IPS-20b (cell line): ENCODE measurements at regions not wholly inside any gene's neighbourhood (a gene's known extent, or its start where the extent isn't known, plus 50 kb on each side); places are given as distances from the start of the nearest gene placed in this dataset.
A peak's percentile ranks its signal among the peaks of the same experiment; 100 is the strongest.

Experiments
- H3K27ac ChIP-seq: one replicate; pipeline ENCODE4 v1.5.1; 2013; ENCODE audit warnings: low read length
- H3K27me3 ChIP-seq: 2 replicates; pipeline ENCODE4 v1.6.1; 2013; ENCODE audit warnings: mild to moderate bottlenecking, low read length, inconsistent platforms; ENCODE audit not compliant: insufficient read depth
- H3K36me3 ChIP-seq: 2 replicates; pipeline ENCODE4 v1.6.1; 2013; ENCODE audit warnings: low read depth, mild to moderate bottlenecking, inconsistent platforms, low read length, moderate library complexity; ENCODE audit not compliant: insufficient read depth
- H3K4me1 ChIP-seq: 2 replicates; pipeline ENCODE4 v1.6.1; 2013; ENCODE audit warnings: mild to moderate bottlenecking, control low read depth, inconsistent platforms, low read length, moderate library complexity; ENCODE audit not compliant: insufficient read depth
- H3K4me3 ChIP-seq: 2 replicates; pipeline ENCODE4 v1.5.1; 2013; ENCODE audit warnings: mild to moderate bottlenecking, low read length, inconsistent platforms
- H3K9ac ChIP-seq: 2 replicates; pipeline ENCODE4 v1.6.1; 2013; ENCODE audit warnings: low read depth, mild to moderate bottlenecking, inconsistent platforms, low read length, moderate library complexity
- H3K9me3 ChIP-seq: 2 replicates; pipeline ENCODE4 v1.6.1; 2013; ENCODE audit warnings: mild to moderate bottlenecking, low read depth, low read length, inconsistent platforms; ENCODE audit not compliant: insufficient read depth

- Histone ChIP-seq H3K27me3 (no peaks in the 10 kb centered on the region), H3K36me3 (no peaks in the 10 kb centered on the region), H3K4me3 (no peak overlapping the region), H3K9ac (no peak overlapping the region), H3K27ac (no peak overlapping the region), H3K4me1 (peaks cover 14% of the 10 kb centered on the region), H3K9me3 (no peaks in the 10 kb centered on the region)
Measured at GRCh38 chr5:165126598-165126997, 1621.2 kb downstream of the MAT2B start.

GRCh38 chr5:165127941-165128340 lies 1622.5 kb downstream of the MAT2B start:
- Histone ChIP-seq H3K4me3 (no peak overlapping the region), H3K9ac (no peak overlapping the region), H3K36me3 (no peaks in the 10 kb centered on the region), H3K27me3 (no peaks in the 10 kb centered on the region), H3K4me1 (peaks cover 14% of the 10 kb centered on the region), H3K9me3 (no peaks in the 10 kb centered on the region), H3K27ac (no peak overlapping the region)

- H3K4me3 ChIP-seq, result 0 out of 2 replicates have a peak overlapping the region, but pooled peaks have one; percentile 25
- H3K4me1 ChIP-seq, result peaks cover 14% of the 10 kb centered on the region
- H3K9me3 ChIP-seq, result no peaks in the 10 kb centered on the region
- no peaks in the 10 kb centered on the region for H3K36me3 ChIP-seq
- H3K27me3 ChIP-seq, result no peaks in the 10 kb centered on the region
- no peak overlapping the region for H3K27ac ChIP-seq
- no peak overlapping the region for H3K9ac ChIP-seq
Measured at GRCh38 chr5:165130656-165131055, 1625.2 kb downstream of the MAT2B start.

- H3K27ac ChIP-seq, result no peak overlapping the region
- peaks cover 22% of the 10 kb centered on the region for H3K4me1 ChIP-seq
Measured at GRCh38 chr5:165134155-165134554, 1628.7 kb downstream of the MAT2B start.

DNA sequence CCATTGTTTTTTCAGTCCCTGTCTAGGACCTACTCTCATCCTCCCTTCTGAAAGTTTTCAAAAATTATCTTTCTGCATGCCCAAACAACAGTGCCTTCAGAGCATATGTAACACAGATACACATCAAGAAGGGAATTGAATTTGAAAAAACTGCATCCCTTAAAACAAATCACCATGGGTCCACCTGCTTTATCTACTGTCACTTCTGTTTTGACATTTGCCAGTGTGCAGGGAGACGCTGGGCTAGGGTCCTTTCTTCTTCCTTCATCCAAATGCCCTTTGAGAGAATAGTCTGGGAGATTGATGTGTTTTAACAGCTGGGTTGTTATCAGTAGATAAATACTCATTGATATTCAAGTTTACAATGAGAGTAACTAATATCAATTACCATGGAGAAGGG lies 1630.1 kb downstream of the MAT2B start:
- Histone ChIP-seq H3K27ac (no peak overlapping the region), H3K4me3 (no peak overlapping the region), H3K4me1 (peaks cover 27% of the 10 kb centered on the region), H3K9ac (no peak overlapping the region), H3K9me3 (no peaks in the 10 kb centered on the region), H3K36me3 (no peaks in the 10 kb centered on the region), H3K27me3 (no peaks in the 10 kb centered on the region)

More at GRCh38 chr5:165134155-165134554, 1628.7 kb downstream of the MAT2B start:
- H3K9me3 ChIP-seq, result no peaks in the 10 kb centered on the region
- H3K36me3 ChIP-seq, result no peaks in the 10 kb centered on the region
- no peaks in the 10 kb centered on the region for H3K27me3 ChIP-seq
- no peak overlapping the region for H3K4me3 ChIP-seq
- no peak overlapping the region for H3K9ac ChIP-seq

DNA sequence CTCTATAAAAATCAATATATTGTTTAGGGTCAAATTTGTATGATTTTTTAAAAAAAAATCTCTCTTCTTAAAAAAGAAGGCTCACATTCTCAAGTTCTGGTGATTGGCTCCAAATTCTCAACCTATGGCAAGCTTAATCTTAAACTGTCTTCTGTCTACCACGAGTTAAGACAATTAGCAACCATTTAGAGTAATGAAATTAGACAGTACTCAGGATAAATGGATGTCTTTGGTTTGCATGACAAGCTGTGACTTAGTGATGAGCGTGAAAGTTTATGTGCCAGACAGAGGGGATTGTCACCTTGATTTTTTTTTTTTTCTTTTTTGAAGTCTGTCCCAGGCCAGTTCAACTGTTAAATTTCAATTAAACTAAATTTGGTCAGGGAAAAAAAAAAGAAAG lies 1632.3 kb downstream of the MAT2B start:
- Histone ChIP-seq H3K27ac (no peak overlapping the region), H3K9ac (no peak overlapping the region), H3K9me3 (no peaks in the 10 kb centered on the region), H3K36me3 (no peaks in the 10 kb centered on the region), H3K4me3 (no peak overlapping the region), H3K27me3 (no peaks in the 10 kb centered on the region), H3K4me1 (peaks cover 22% of the 10 kb centered on the region; the same call in 1 of the 2 replicates)

- H3K27ac ChIP-seq, result no peak overlapping the region
- no peaks in the 10 kb centered on the region for H3K27me3 ChIP-seq
- no peaks in the 10 kb centered on the region for H3K36me3 ChIP-seq
- 0 out of 2 replicates have a peak overlapping the region, but pooled peaks have one; percentile 4 for H3K4me3 ChIP-seq
- no peaks in the 10 kb centered on the region for H3K9me3 ChIP-seq
- H3K4me1 ChIP-seq, result peaks cover 22% of the 10 kb centered on the region; the same call in 1 of the 2 replicates
- H3K9ac ChIP-seq, result no peak overlapping the region
Measured at GRCh38 chr5:165138236-165138635, 1632.8 kb downstream of the MAT2B start.

DNA sequence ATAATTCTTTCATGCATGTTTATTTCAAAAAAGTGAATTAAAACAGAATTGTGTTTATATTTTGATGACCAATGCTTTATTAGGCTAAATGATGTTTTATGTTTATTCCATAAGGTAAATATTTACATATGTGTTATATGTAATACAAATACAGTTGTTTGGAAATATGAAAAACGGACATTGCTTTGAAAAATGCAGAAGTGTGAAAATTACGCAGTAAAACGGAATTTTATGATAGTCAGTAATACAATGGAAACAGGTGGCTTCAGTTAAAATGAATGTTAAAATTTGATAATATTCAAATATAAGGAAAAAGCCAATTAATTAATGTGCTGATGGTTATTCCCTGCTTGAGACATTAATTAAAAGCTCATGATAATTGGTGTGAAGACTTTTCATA lies 1633.8 kb downstream of the MAT2B start:
- Histone ChIP-seq H3K9me3 (no peaks in the 10 kb centered on the region), H3K27ac (no peak overlapping the region), H3K27me3 (no peaks in the 10 kb centered on the region), H3K4me1 (peaks cover 26% of the 10 kb centered on the region; the same call in 1 of the 2 replicates), H3K4me3 (no peak overlapping the region), H3K9ac (no peak overlapping the region), H3K36me3 (no peaks in the 10 kb centered on the region)

DNA sequence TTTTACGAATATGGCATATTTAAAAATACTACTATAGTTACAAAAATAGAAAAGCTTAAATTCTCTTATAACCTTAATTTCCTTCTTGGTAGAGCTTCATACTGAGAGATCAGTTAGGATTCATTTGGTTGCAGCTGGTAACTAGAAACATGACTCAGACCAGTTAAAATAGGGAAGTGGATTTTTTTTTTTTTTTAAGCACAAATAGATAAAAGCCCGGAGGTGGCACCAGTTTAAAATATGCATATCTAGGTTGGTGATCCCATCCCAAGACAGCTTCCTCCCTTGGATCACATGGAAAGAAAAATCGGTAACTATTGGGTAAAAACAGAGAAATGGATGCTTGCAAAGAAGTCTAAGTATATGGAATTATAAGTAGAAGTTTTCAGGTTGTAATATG lies 1634.3 kb downstream of the MAT2B start:
- no peaks in the 10 kb centered on the region for H3K27me3 ChIP-seq
- H3K9me3 ChIP-seq, result no peaks in the 10 kb centered on the region
- H3K4me3 ChIP-seq, result no peak overlapping the region
- no peaks in the 10 kb centered on the region for H3K36me3 ChIP-seq
- no peak overlapping the region for H3K27ac ChIP-seq
- no peak overlapping the region for H3K9ac ChIP-seq
- H3K4me1 ChIP-seq, result peaks cover 26% of the 10 kb centered on the region; the same call in 1 of the 2 replicates

- H3K4me1 ChIP-seq, result peaks cover 15% of the 10 kb centered on the region; the same call in 1 of the 2 replicates
- H3K27me3 ChIP-seq, result no peaks in the 10 kb centered on the region
- no peak overlapping the region for H3K9ac ChIP-seq
- H3K4me3 ChIP-seq, result no peak overlapping the region
- no peaks in the 10 kb centered on the region for H3K9me3 ChIP-seq
- H3K36me3 ChIP-seq, result no peaks in the 10 kb centered on the region
- no peak overlapping the region for H3K27ac ChIP-seq
Measured at GRCh38 chr5:165143741-165144140, 1638.3 kb downstream of the MAT2B start.

- H3K36me3 ChIP-seq, result no peaks in the 10 kb centered on the region
- no peaks in the 10 kb centered on the region for H3K9me3 ChIP-seq
- no peaks in the 10 kb centered on the region for H3K27me3 ChIP-seq
- no peak overlapping the region for H3K9ac ChIP-seq
- no peak overlapping the region for H3K4me3 ChIP-seq
- H3K27ac ChIP-seq, result no peak overlapping the region
- peaks cover 7% of the 10 kb centered on the region; the same call in 1 of the 2 replicates for H3K4me1 ChIP-seq
Measured at GRCh38 chr5:165149431-165149830, 1644.0 kb downstream of the MAT2B start.

GRCh38 chr5:165152058-165152457 lies 1646.6 kb downstream of the MAT2B start:
- H3K9me3 ChIP-seq, result no peaks in the 10 kb centered on the region
- H3K4me1 ChIP-seq, result peaks cover 7% of the 10 kb centered on the region; the same call in 1 of the 2 replicates
- no peak overlapping the region for H3K27ac ChIP-seq
- no peak overlapping the region for H3K9ac ChIP-seq
- no peak overlapping the region for H3K4me3 ChIP-seq
- no peaks in the 10 kb centered on the region for H3K27me3 ChIP-seq
- no peaks in the 10 kb centered on the region for H3K36me3 ChIP-seq
